ENCODE measurements at regions not wholly inside any gene's neighbourhood (a gene's known extent, or its start where the extent isn't known, plus 50 kb on each side); places are given as distances from the start of the nearest gene placed in this dataset.

- no peaks in the 10 kb centered on the region for H3K4me1 ChIP-seq (ENCODE audit: insufficient read depth, low read length)
- Mint-ChIP-seq H3K9me3 (ENCODE audit: unreplicated experiment) (no peaks in the 10 kb centered on the region), H3K4me1 (ENCODE audit: low read depth, unreplicated experiment) (no peaks in the 10 kb centered on the region), H3K36me3 (ENCODE audit: low read depth, unreplicated experiment) (no peaks in the 10 kb centered on the region), H3K4me3 (ENCODE audit: unreplicated experiment) (no peak overlapping the region), H3K27me3 (ENCODE audit: low read depth, unreplicated experiment) (no peaks in the 10 kb centered on the region), H3K27ac (ENCODE audit: unreplicated experiment) (no peak overlapping the region)
- no peaks in the 10 kb centered on the region for H3K9me3 ChIP-seq (ENCODE audit: insufficient read depth, low read depth, low read length)
- no peaks in the 10 kb centered on the region for H3K79me2 ChIP-seq (ENCODE audit: insufficient read depth, low read length)
- no peaks in the 10 kb centered on the region for H3K27me3 ChIP-seq (ENCODE audit: insufficient read depth, low read length)
- H4K20me1 ChIP-seq (ENCODE audit: insufficient read depth, low read length) = no peaks in the 10 kb centered on the region
- no peak overlapping the region for H3K4me3 ChIP-seq (ENCODE audit: insufficient read depth, low read depth, low read length)
- TF ChIP-seq, protein P1, sequence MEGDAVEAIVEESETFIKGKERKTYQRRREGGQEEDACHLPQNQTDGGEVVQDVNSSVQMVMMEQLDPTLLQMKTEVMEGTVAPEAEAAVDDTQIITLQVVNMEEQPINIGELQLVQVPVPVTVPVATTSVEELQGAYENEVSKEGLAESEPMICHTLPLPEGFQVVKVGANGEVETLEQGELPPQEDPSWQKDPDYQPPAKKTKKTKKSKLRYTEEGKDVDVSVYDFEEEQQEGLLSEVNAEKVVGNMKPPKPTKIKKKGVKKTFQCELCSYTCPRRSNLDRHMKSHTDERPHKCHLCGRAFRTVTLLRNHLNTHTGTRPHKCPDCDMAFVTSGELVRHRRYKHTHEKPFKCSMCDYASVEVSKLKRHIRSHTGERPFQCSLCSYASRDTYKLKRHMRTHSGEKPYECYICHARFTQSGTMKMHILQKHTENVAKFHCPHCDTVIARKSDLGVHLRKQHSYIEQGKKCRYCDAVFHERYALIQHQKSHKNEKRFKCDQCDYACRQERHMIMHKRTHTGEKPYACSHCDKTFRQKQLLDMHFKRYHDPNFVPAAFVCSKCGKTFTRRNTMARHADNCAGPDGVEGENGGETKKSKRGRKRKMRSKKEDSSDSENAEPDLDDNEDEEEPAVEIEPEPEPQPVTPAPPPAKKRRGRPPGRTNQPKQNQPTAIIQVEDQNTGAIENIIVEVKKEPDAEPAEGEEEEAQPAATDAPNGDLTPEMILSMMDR (IDR thresholded peaks at IDR 0.05; ENCODE audit: insufficient read depth, low read depth, low read length) = no peak
- TF ChIP-seq EZH2 (IDR thresholded peaks at IDR 0.05; ENCODE audit: insufficient read depth, low read length) = no peak
- no peak overlapping the region for H3K9ac ChIP-seq (ENCODE audit: low read length)
- no peak overlapping the region for H3K27ac ChIP-seq (ENCODE audit: low read depth, low read length)
- DNase-seq (ENCODE audit: low read depth) (no peak), FAIRE-seq (no peak)
- H2AFZ ChIP-seq (ENCODE audit: low read depth, low read length) = no peak overlapping the region
- H3K36me3 ChIP-seq (ENCODE audit: insufficient read depth, low read length) = no peaks in the 10 kb centered on the region
- no peak overlapping the region for H3K4me2 ChIP-seq (ENCODE audit: low read length)
Measured at GRCh38 chr3:118629821-118630220, 404.8 kb downstream of the IGSF11 start.

GRCh38 chr3:118635711-118636110 lies 398.9 kb downstream of the IGSF11 start:
- H3K9me3 Mint-ChIP-seq (ENCODE audit: unreplicated experiment) = no peaks in the 10 kb centered on the region
- no peak for TF ChIP-seq EZH2 (IDR thresholded peaks at IDR 0.05; ENCODE audit: insufficient read depth, low read length)
- TF ChIP-seq, protein P1 (IDR thresholded peaks at IDR 0.05; ENCODE audit: insufficient read depth, low read depth, low read length) = no peak
- no peak overlapping the region for H3K9ac ChIP-seq (ENCODE audit: low read length)
- H3K4me2 ChIP-seq (ENCODE audit: low read length) = no peak overlapping the region
- no peaks in the 10 kb centered on the region for H3K27me3 ChIP-seq (ENCODE audit: insufficient read depth, low read length)
- peaks cover 2% of the 10 kb centered on the region for H3K4me1 Mint-ChIP-seq (ENCODE audit: low read depth, unreplicated experiment)
- H3K27ac ChIP-seq (ENCODE audit: low read depth, low read length) = no peak overlapping the region
- H3K79me2 ChIP-seq (ENCODE audit: insufficient read depth, low read length) = no peaks in the 10 kb centered on the region
- no peaks in the 10 kb centered on the region for H4K20me1 ChIP-seq (ENCODE audit: insufficient read depth, low read length)
- FAIRE-seq (no peak), DNase-seq (ENCODE audit: low read depth) (no peak)
- peaks cover 8% of the 10 kb centered on the region for H3K27me3 Mint-ChIP-seq (ENCODE audit: low read depth, unreplicated experiment)
- no peaks in the 10 kb centered on the region for H3K36me3 Mint-ChIP-seq (ENCODE audit: low read depth, unreplicated experiment)
- no peak overlapping the region for H3K27ac Mint-ChIP-seq (ENCODE audit: unreplicated experiment)
- H3K9me3 ChIP-seq (ENCODE audit: insufficient read depth, low read depth, low read length) = no peaks in the 10 kb centered on the region
- no peaks in the 10 kb centered on the region for H3K36me3 ChIP-seq (ENCODE audit: insufficient read depth, low read length)
- H3K4me3 Mint-ChIP-seq (ENCODE audit: unreplicated experiment) = no peak overlapping the region
- no peaks in the 10 kb centered on the region for H3K4me1 ChIP-seq (ENCODE audit: insufficient read depth, low read length)
- H3K4me3 ChIP-seq (ENCODE audit: insufficient read depth, low read depth, low read length) = no peak overlapping the region
- no peak overlapping the region for H2AFZ ChIP-seq (ENCODE audit: low read depth, low read length)

DNA sequence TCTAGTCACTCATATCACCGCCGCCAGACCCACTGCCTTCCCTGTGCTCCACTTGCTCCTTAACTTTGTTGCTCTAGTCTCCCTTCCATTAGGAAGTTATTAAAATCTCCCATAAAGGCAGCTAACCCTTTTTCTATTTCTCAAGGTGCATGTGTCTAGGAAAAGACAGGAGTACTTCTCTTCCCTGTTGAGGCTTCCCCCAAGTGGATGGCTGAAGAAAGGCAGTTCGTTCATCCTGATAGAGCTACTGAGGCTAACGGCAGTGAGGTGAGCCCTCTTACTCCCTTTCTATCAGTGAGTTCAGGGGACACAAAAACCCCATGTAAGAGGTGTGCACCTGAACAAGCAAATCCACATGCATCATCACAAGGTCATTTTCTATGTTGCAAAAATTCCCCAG lies 397.8 kb downstream of the IGSF11 start:
- TF ChIP-seq EZH2 (IDR thresholded peaks at IDR 0.05; ENCODE audit: insufficient read depth, low read length) = no peak
- TF ChIP-seq, protein P1 (IDR thresholded peaks at IDR 0.05; ENCODE audit: insufficient read depth, low read depth, low read length) = no peak
- no peaks in the 10 kb centered on the region for H4K20me1 ChIP-seq (ENCODE audit: insufficient read depth, low read length)
- H3K9me3 Mint-ChIP-seq (ENCODE audit: unreplicated experiment) = no peaks in the 10 kb centered on the region
- H3K27ac Mint-ChIP-seq (ENCODE audit: unreplicated experiment) = no peak overlapping the region
- H3K36me3 Mint-ChIP-seq (ENCODE audit: low read depth, unreplicated experiment) = no peaks in the 10 kb centered on the region
- no peak overlapping the region for H3K4me2 ChIP-seq (ENCODE audit: low read length)
- DNase-seq (ENCODE audit: low read depth) (no peak), FAIRE-seq (no peak)
- H3K4me3 Mint-ChIP-seq (ENCODE audit: unreplicated experiment) = no peak overlapping the region
- no peak overlapping the region for H3K4me3 ChIP-seq (ENCODE audit: insufficient read depth, low read depth, low read length)
- H3K9me3 ChIP-seq (ENCODE audit: insufficient read depth, low read depth, low read length) = no peaks in the 10 kb centered on the region
- H3K36me3 ChIP-seq (ENCODE audit: insufficient read depth, low read length) = no peaks in the 10 kb centered on the region
- H3K4me1 ChIP-seq (ENCODE audit: insufficient read depth, low read length) = no peaks in the 10 kb centered on the region
- no peak overlapping the region for H3K27ac ChIP-seq (ENCODE audit: low read depth, low read length)
- no peaks in the 10 kb centered on the region for H3K27me3 ChIP-seq (ENCODE audit: insufficient read depth, low read length)
- H3K4me1 Mint-ChIP-seq (ENCODE audit: low read depth, unreplicated experiment) = peaks cover 2% of the 10 kb centered on the region
- H3K9ac ChIP-seq (ENCODE audit: low read length) = no peak overlapping the region
- H3K27me3 Mint-ChIP-seq (ENCODE audit: low read depth, unreplicated experiment) = peaks cover 10% of the 10 kb centered on the region
- H3K79me2 ChIP-seq (ENCODE audit: insufficient read depth, low read length) = no peaks in the 10 kb centered on the region
- H2AFZ ChIP-seq (ENCODE audit: low read depth, low read length) = no peak overlapping the region

Data from astrocyte (in vitro differentiated cells and primary cell).